WERI-Rb-1 (cell line): ENCODE measurements at regions not wholly inside any gene's neighbourhood (a gene's known extent, or its start where the extent isn't known, plus 50 kb on each side); places are given as distances from the start of the nearest gene placed in this dataset.

Experiments used
- DNase-seq: peaks from one replicate; pipeline ENCODE4 v3.0.0-alpha.2; 2020
- H3K27ac ChIP-seq: fragments of 250-450 bp; sonication (Bioruptor Pico); 2 replicates; pipeline ENCODE4 v1.5.1; 2020; ENCODE audit warnings: mild to moderate bottlenecking, moderate library complexity
- H3K27me3 ChIP-seq: fragments of 250-450 bp; sonication (Bioruptor Pico); 2 replicates; pipeline ENCODE4 v1.5.1; 2021; ENCODE audit warnings: mild to moderate bottlenecking, low read depth, moderate library complexity; ENCODE audit not compliant: insufficient read depth, severe bottlenecking
- H3K36me3 ChIP-seq: fragments of 250-450 bp; sonication (Bioruptor Pico); 2 replicates; pipeline ENCODE4 v1.5.1; 2020; ENCODE audit warnings: mild to moderate bottlenecking, moderate library complexity
- H3K4me3 ChIP-seq: 2 replicates; pipeline ENCODE4 v1.5.1; 2011; ENCODE audit warnings: low read depth, mild to moderate bottlenecking, control low read depth, low read length
- H3K9me3 ChIP-seq: fragments of 250-450 bp; sonication (Bioruptor Pico); 2 replicates; pipeline ENCODE4 v1.5.1; 2021; ENCODE audit warnings: mild to moderate bottlenecking, moderate library complexity; ENCODE audit not compliant: severe bottlenecking
- TF ChIP-seq, protein P1 (sequence below): IDR thresholded peaks from 2 replicates; pipeline ENCODE4 v1.5.1; 2011; ENCODE audit warnings: low read depth, mild to moderate bottlenecking, control low read depth, inconsistent platforms, low read length

GRCh38 chrX:139206914-139207313, 323.6 kb upstream of the F9 start:
- Histone ChIP-seq H3K27me3 (peaks cover 63% of the 10 kb centered on the region), H3K27ac (no peak overlapping the region), H3K4me3 (no peak overlapping the region), H3K9me3 (no peaks in the 10 kb centered on the region), H3K36me3 (no peaks in the 10 kb centered on the region)
- no peak for DNase-seq
- TF ChIP-seq, protein P1, sequence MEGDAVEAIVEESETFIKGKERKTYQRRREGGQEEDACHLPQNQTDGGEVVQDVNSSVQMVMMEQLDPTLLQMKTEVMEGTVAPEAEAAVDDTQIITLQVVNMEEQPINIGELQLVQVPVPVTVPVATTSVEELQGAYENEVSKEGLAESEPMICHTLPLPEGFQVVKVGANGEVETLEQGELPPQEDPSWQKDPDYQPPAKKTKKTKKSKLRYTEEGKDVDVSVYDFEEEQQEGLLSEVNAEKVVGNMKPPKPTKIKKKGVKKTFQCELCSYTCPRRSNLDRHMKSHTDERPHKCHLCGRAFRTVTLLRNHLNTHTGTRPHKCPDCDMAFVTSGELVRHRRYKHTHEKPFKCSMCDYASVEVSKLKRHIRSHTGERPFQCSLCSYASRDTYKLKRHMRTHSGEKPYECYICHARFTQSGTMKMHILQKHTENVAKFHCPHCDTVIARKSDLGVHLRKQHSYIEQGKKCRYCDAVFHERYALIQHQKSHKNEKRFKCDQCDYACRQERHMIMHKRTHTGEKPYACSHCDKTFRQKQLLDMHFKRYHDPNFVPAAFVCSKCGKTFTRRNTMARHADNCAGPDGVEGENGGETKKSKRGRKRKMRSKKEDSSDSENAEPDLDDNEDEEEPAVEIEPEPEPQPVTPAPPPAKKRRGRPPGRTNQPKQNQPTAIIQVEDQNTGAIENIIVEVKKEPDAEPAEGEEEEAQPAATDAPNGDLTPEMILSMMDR = no peak

- no peak overlapping the region for H3K27ac ChIP-seq
- peaks cover 77% of the 10 kb centered on the region for H3K27me3 ChIP-seq
- H3K4me3 ChIP-seq = no peak overlapping the region
- H3K36me3 ChIP-seq = no peaks in the 10 kb centered on the region
- H3K9me3 ChIP-seq = no peaks in the 10 kb centered on the region
- no peak for DNase-seq
- TF ChIP-seq, protein P1 = no peak
These were observed 325.5 kb upstream of the F9 start for GRCh38 chrX:139204898-139205667.

- Histone ChIP-seq H3K36me3 (no peaks in the 10 kb centered on the region), H3K27me3 (peaks cover 80% of the 10 kb centered on the region), H3K27ac (no peak overlapping the region), H3K9me3 (no peaks in the 10 kb centered on the region), H3K4me3 (no peak overlapping the region)
- TF ChIP-seq, protein P1 = no peak
- no peak for DNase-seq
These were observed 326.0 kb upstream of the F9 start for GRCh38 chrX:139204571-139204897.

GRCh38 chrX:139203651-139204570, 326.6 kb upstream of the F9 start:
- TF ChIP-seq, protein P1 = no peak
- Histone ChIP-seq H3K27me3 (peaks cover 84% of the 10 kb centered on the region), H3K36me3 (no peaks in the 10 kb centered on the region), H3K27ac (no peak overlapping the region), H3K9me3 (no peaks in the 10 kb centered on the region), H3K4me3 (no peak overlapping the region)
- no peak for DNase-seq

DNA sequence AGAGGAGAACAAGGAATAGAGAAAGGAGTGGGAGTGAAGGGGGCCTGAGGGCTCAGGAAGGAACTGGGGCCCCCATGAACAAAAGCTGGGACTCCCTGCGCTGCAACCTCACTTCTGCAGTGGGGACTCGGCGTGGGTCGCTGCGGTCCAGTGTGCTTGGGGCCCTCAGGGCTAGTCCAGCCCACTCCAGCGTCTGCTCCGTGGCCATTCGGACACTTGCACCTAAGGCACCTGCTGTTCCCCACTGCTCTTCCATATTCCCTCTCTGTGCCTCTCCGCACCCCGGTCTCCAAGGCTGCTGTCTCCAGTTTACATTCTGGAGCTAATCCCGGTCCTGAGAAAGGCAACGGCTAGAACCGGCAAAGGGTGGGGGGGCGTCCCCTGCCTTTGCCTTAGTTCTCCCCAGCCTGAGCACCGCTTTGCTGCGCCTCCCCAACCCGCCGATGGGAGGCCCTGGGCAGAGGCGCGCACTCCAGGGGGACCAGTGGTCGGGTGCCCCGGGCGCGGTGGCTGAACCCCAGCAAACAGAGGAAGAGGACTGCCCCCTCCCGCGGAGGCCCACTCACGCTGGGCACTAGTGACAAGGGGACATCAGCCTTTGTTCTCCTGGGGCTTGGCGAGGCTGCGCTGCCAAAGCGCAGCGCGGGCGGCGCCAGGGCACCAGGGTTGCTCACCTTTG, 327.7 kb upstream of the F9 start:
- no peak for DNase-seq
- H3K4me3 ChIP-seq = no peak overlapping the region
- TF ChIP-seq, protein P1 = no peak
- peaks cover 86% of the 10 kb centered on the region for H3K27me3 ChIP-seq
- H3K9me3 ChIP-seq = no peaks in the 10 kb centered on the region
- H3K27ac ChIP-seq = no peak overlapping the region
- no peaks in the 10 kb centered on the region for H3K36me3 ChIP-seq
